Uterus (tissue), 2 donors: ENCODE measurements at regions not wholly inside any gene's neighbourhood (a gene's known extent, or its start where the extent isn't known, plus 50 kb on each side); places are given as distances from the start of the nearest gene placed in this dataset.

ENCODE experiments used
- POLR2A ChIP-seq, 2 donors: fragments of 450-650 bp; IDR thresholded peaks; one replicate each; pipeline ENCODE4 v1.6.1; 2016; ENCODE audit warnings: antibody characterized with exemption in 2 of 2, mild to moderate bottlenecking in 1 of 2, moderate library complexity in 1 of 2
- TF ChIP-seq, protein P1 (sequence below), 4 experiments: fragments of 200-600 bp in 2 of 4; fragments of 450-650 bp in 2 of 4; sonication (generic) in 2 of 4; IDR thresholded peaks; one replicate each; pipeline ENCODE4 v1.5.1; 2016 to 2019; ENCODE audit warnings: antibody characterized with exemption in 4 of 4, mild to moderate bottlenecking in 2 of 4, moderate library complexity in 1 of 4

GRCh38 chr4:120491481-120491880 lies 424.8 kb upstream of the MAD2L1 start:
- TF ChIP-seq POLR2A (IDR thresholded peaks at IDR 0.05), result no peak
- TF ChIP-seq, protein P1, sequence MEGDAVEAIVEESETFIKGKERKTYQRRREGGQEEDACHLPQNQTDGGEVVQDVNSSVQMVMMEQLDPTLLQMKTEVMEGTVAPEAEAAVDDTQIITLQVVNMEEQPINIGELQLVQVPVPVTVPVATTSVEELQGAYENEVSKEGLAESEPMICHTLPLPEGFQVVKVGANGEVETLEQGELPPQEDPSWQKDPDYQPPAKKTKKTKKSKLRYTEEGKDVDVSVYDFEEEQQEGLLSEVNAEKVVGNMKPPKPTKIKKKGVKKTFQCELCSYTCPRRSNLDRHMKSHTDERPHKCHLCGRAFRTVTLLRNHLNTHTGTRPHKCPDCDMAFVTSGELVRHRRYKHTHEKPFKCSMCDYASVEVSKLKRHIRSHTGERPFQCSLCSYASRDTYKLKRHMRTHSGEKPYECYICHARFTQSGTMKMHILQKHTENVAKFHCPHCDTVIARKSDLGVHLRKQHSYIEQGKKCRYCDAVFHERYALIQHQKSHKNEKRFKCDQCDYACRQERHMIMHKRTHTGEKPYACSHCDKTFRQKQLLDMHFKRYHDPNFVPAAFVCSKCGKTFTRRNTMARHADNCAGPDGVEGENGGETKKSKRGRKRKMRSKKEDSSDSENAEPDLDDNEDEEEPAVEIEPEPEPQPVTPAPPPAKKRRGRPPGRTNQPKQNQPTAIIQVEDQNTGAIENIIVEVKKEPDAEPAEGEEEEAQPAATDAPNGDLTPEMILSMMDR (IDR thresholded peaks at IDR 0.05), result no peak
